ENCODE measurements at regions not wholly inside any gene's neighbourhood (a gene's known extent, or its start where the extent isn't known, plus 50 kb on each side); places are given as distances from the start of the nearest gene placed in this dataset.

DNA sequence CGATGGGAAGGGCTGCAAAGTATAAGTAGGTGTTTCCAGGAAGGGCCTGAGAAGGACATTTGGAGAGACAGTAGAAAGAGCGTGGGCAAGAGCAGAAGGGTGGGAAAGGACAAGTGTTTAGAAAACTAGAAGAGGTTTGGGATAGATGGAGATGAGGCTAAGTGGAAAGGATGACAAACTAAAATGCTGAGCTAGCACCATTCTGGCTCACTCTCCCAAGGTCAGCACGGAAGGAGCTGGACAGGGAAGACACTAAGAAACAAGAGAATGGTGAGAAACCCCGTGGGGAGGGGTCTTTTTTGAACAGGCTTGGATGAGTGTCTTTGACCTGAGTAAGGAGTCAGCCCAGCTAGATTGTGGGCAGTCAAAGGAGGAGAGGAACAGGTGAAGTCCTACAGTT lies 286.0 kb downstream of the CDK5RAP2 start:
- TF ChIP-seq, protein P1, sequence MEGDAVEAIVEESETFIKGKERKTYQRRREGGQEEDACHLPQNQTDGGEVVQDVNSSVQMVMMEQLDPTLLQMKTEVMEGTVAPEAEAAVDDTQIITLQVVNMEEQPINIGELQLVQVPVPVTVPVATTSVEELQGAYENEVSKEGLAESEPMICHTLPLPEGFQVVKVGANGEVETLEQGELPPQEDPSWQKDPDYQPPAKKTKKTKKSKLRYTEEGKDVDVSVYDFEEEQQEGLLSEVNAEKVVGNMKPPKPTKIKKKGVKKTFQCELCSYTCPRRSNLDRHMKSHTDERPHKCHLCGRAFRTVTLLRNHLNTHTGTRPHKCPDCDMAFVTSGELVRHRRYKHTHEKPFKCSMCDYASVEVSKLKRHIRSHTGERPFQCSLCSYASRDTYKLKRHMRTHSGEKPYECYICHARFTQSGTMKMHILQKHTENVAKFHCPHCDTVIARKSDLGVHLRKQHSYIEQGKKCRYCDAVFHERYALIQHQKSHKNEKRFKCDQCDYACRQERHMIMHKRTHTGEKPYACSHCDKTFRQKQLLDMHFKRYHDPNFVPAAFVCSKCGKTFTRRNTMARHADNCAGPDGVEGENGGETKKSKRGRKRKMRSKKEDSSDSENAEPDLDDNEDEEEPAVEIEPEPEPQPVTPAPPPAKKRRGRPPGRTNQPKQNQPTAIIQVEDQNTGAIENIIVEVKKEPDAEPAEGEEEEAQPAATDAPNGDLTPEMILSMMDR (IDR thresholded peaks at IDR 0.05; ENCODE audit: low read depth, low read length, poor library complexity, severe bottlenecking): no peak
- no peak for TF ChIP-seq EZH2phosphoT487 (IDR thresholded peaks at IDR 0.05; ENCODE audit: borderline replicate concordance, low read length)

All from DOHH2 (cell line).